ENCODE measurements at regions not wholly inside any gene's neighbourhood (a gene's known extent, or its start where the extent isn't known, plus 50 kb on each side); places are given as distances from the start of the nearest gene placed in this dataset.

DNA sequence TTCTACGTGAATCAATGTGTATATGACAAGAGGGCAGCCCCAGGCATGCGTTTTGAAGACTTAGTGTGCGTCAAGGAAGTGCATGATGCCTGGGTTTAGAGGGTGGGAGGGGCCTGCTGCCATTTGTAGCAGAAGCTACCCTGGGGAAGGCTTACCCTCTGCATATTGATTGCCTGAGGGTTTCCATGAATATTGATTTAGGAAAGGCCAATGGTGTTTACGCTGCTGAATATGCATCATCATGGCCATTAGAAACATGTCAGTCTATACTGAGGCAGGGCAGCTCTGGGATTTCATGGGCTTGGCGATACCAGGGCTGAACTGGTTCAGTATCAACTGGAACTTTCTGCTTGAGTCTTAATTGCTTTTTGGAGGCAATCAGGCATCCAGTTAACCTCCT is 259.3 kb downstream of the DCDC2C start:
- DNase-seq = no peak

DNA sequence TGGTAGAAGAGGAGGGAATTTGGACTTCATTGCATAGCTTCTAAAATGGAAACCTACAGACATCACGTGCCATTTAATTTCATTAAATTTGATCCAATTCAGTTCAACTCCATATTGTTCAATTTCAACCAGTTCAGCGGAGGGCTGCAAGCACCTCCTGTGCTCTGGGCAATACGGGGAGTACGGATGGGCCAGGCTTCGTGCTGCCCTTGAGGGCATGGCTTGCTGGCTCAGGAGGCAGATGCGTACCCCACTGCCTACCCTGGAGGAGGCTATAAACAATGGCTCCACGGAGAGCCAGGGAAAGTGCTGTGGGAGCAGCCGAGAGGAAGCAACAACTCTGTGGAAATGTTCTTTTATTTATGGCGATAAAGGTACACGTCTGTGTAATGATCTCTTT is 261.8 kb downstream of the DCDC2C start:
- no peak for DNase-seq

DNA sequence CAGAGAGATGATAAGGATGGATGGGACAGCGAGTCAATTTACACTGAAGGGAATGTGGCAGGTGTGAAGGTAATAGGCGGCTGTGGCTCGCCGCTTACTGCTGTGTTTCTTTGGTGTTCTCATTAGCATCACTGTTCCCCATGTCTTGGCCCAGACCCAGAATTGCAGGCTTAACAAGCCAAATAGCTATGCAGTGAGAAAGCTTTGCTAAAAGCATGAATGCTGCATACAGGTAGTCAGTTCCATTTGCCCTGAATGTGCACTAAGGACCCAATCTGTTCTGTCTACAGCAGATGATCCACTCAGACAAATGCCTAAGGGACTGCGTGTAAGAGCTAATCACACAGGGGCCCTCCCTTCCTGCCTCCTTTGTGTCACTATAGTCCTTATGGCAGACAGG is 262.6 kb downstream of the DCDC2C start:
- DNase-seq = no peak

DNA sequence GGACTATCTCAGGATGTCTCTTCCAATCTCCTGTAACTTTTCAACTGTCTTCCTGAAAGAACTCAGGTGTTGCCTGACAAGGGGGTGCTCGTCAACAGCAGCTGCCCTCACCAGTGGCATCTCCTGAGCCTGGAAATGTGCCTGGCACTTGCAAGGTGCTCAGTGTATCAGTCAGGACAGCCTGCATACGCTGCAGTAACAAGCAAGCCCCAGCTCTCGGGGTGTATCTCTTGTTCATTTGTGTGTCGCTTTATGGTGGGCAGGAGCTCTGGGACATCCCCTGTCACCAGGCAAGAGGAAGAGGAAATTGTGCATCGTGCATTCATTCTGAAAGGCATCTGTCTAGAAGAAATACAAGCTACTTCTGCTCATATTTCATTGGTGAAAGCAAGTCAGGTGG is 263.1 kb downstream of the DCDC2C start:
- DNase-seq = no peak

DNA sequence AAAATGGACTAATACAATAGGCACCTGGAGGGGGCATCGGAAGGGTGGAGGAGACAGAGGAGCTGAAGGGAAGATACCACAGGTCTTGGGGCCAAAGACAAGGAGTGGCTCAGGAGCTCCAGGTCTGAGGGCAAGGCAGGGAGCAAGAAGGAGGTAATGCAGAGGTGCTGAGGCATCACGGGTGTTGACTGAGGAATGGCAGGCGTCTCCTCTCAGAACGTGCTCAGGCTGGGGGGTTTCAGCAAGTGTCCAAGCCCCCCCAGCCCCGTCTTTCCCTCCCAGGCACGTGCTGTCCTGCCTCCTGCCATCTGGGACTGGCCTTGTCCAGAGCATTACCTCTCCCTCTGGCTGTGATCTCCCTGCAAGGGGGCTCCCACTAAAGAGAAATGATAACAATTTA is 265.4 kb downstream of the DCDC2C start:
- DNase-seq = no peak

DNA sequence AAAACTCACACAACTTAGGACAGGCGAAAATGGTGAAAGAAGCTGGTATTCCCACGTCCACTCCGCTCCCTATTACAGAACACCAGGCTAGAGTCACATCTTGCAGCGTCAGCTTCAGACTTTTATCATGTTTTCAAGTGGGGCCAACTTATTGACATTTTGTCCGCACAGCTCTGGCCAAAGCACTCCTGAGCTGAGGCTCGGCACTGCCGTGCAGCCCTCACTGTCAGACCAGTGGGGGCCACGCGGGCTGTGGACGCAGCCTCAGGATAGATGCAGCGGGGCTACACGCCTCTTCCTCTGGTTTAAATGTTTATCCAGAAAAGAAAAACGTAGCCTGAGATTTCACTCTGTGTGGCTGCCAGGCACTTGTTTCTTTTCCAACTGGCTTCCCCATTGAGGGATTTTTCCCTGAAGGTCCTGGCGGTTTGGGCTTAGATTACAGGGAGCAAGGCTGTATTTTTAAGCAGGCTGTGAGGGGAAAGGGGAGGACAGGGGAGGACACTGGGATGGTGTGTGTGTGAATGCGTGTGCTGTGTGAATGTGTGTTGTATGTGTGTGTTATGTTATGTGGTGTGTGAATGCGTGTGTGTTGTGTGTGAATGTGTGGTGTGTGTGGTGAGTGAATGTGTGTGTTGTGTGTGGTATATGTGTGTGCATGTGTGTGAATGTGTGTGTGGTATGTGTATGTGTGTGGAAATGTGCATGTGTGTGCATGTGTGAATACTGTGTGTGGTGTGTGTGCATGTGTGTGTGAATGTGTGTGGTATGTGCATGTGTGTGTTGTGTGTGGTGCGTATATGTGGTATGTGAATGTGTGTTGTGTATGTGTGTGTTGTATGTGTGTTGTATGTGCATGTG is 267.6 kb downstream of the DCDC2C start:
- DNase-seq = no peak

DNA sequence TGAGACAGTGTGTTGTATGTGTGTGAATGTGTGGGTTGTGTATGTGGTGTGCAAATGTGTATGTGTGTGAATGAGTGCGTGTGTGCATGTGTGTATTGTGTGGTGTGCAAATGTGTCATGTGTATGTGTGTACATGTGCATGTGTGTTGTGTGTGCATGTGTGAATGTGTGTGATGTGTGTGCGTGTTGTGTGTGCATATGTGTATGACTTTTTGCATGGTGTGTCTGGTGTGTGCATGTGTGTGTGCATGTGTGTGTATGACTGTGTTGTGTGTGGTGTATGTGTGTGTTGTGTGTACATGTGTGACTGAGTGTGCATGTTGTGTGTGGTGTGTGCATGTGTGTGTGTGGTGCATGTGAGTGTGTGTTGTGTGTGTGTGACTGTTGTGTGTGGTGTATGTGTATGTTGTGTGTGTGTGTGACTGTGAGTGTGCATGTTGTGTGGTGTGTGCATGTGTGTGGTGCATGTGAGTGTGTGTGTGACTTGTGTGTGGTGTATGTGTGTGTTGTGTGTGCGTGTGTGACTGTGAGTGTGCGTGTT is 268.3 kb downstream of the DCDC2C start:
- no peak for DNase-seq

DNA sequence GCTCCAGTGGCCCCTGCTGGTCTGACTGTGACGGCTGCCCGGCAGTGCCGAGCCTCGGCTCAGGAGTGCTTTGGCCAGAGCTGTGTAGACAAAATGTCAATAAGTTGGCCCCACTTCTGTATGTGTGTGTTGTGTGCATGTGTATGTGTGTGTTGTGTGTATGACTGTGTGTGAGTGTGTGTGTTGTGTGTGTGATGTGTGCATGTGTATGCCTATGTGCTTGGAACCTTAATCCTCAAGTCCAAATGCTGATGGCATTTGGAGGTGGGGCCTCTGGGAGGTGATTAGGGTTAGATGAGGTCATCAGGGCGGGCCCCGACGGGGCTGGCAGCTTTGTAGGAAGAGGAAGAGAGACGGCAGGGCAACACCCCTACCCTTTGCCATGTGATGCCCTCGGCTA is 269.0 kb downstream of the DCDC2C start:
- no peak for DNase-seq

GRCh38 chr2:3974765-3975164 is 271.4 kb downstream of the DCDC2C start:
- no peak for DNase-seq

DNA sequence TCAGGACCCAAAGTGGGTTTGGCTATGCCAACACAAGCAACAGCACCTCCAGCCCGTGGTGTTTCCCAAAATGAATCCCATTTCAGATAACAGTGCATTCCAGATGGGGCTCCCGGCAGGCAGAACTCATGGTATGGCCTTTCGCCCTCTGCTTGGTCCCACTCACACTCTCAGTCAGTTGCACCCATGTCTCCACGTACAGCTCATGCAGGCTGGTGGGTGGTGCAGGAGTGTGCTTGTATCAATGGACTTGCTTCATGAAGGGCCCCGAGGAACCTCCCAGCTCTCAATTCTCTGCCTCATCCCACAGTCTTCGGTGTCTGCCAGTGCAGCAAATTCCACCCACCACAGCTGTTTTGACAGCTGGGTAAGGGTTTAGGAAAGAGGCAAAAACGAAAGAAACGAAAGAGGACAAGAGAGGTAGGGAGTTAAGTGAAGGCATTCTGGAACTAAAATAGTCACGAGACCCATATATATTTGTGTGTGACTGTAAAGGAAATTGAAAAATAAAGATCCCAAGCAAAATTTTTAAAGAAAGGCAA is 278.1 kb downstream of the DCDC2C start:
- no peak for DNase-seq

DNA sequence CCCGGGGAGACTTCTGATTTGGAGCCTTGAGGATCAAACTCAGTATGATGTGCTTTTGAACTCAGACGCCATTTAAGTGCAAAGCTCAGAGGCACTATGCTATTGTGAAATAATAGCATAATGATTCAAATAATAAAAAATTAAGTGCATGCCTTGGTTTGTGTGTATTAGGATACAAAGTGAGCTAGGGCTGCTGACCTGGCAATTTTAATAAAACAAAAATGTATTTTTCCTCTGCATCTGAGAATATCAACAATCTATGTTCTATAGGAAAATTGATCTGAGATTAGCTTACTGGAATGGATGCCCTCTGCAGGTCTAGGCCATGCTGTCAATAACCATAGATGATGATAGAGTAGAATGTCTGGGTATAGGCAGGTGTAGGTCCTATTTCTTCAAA is 278.8 kb downstream of the DCDC2C start:
- no peak for DNase-seq

- no peak for DNase-seq
These were observed 282.7 kb downstream of the DCDC2C start for GRCh38 chr2:3986063-3986462.

DNA sequence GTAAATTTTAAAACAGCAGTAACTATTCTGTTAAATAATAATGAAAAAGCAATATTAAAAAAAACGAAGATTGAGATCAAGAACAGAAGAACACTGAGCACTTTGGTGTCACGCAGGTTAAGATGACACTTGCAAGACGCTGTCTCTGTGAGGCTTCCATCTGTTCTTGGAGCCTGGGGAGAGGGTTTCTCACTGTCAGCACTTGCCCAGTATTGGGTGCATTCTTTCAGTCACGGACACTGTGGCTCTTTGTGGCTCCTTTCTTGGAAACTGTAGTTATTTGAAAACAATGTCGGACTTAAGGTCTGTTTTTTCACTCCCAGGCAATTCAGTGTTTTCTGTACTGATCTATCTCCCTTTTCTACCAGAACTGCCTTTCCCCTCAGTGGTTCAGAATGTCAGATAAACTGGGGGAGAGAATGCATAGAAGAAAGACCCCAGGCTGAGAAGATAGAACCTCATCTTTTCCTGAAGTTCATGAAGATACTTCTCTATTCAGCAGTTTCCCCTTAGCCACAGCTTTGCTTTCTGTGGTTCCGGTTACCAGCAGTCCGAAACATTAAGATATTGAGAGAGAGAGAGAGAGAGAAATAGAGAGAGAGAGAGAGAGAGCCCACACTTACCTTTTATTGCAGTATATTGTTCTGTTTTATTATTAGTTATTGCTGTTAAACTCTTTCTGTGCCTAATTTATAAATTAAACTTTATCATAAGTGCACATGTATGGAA is 283.3 kb downstream of the DCDC2C start:
- DNase-seq = no peak

GRCh38 chr2:4002841-4003403 is 299.5 kb downstream of the DCDC2C start:
- DNase-seq = no peak

- DNase-seq = no peak
These were observed 308.8 kb downstream of the DCDC2C start for GRCh38 chr2:4012197-4012596.

DNA sequence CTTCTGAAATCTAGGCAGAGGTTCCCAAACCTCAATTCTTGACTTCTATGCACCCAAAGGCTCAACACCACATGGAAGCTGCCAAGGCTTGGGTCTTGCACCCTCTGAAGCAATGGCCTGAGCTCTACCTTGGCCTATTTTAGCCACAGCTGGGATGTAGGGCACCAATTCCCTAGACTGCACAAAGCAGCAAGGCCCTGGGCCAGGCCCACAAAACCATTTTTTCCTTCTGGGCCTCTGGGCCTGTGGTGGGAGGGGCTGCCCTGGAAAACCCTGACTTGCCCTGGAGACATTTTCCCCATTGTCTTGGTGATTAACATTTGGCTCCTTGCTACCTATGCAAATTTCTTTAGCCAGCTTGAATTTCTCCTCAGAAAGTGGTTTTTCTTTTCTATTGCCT is 315.2 kb downstream of the DCDC2C start:
- no peak for DNase-seq

GRCh38 chr2:4020153-4020552 is 316.8 kb downstream of the DCDC2C start:
- DNase-seq = no peak

- DNase-seq = no peak
These were observed 317.3 kb downstream of the DCDC2C start for GRCh38 chr2:4020649-4021048.

GRCh38 chr2:4024605-4025004 is 321.2 kb downstream of the DCDC2C start:
- DNase-seq = no peak

- DNase-seq = no peak
These were observed 325.7 kb downstream of the DCDC2C start for GRCh38 chr2:4029081-4029480.

DNA sequence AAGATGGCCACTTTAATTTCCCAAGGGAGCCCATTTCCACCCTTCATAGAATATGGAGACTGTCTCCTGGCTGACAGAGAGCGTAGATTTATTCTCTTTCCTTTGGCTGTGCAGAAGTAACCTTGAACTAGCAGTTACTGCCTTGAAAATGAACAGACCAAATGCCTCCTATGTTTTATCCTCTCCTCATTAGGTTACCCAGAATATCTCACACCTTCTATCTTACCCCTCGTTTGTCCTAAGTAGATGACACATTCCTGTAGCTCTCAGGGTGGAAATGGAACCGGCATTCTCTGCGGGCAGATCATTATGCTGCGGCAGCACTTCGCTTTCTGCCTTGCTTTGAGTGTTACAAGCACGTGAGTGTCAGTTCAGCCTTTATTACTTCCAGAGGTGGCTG is 336.5 kb downstream of the DCDC2C start:
- DNase-seq = no peak

GRCh38 chr2:4047961-4048891 is 344.9 kb downstream of the DCDC2C start:
- DNase-seq = no peak
